ENCODE measurements at regions not wholly inside any gene's neighbourhood (a gene's known extent, or its start where the extent isn't known, plus 50 kb on each side); places are given as distances from the start of the nearest gene placed in this dataset.

- Histone ChIP-seq H3K27me3 (no peaks in the 10 kb centered on the region), H3K9me3 (no peaks in the 10 kb centered on the region), H3K4me3 (no peak overlapping the region), H3K36me3 (no peaks in the 10 kb centered on the region), H3K27ac (no peak overlapping the region), H3K4me1 (no peaks in the 10 kb centered on the region)
- 66% methylated on average over 8 of the region's 8 CpGs for WGBS
- DNase-seq (ENCODE audit: low spot score in 2 of 2): no peak
- TF ChIP-seq CTCF (IDR thresholded peaks at IDR 0.05): no peak
- TF ChIP-seq EP300 (IDR thresholded peaks at IDR 0.05): no peak
- TF ChIP-seq POLR2AphosphoS5 (IDR thresholded peaks at IDR 0.05): no peak
- no peak for TF ChIP-seq POLR2A (IDR thresholded peaks at IDR 0.05)
Measured at GRCh38 chr16:65201511-65201910, 79.6 kb upstream of the CDH11 start.

- DNase-seq (ENCODE audit: low spot score in 2 of 2): no peak
- H3K36me3 ChIP-seq: no peaks in the 10 kb centered on the region
- TF ChIP-seq POLR2AphosphoS5 (IDR thresholded peaks at IDR 0.05): no peak
- TF ChIP-seq EP300 (IDR thresholded peaks at IDR 0.05): no peak
- TF ChIP-seq CTCF (IDR thresholded peaks at IDR 0.05): no peak
- TF ChIP-seq POLR2A (IDR thresholded peaks at IDR 0.05): no peak
- no peak overlapping the region for H3K4me3 ChIP-seq
- H3K27ac ChIP-seq: no peak overlapping the region
- no peaks in the 10 kb centered on the region for H3K27me3 ChIP-seq
- H3K9me3 ChIP-seq: no peaks in the 10 kb centered on the region
- H3K4me1 ChIP-seq: no peaks in the 10 kb centered on the region
- WGBS: 88% methylated on average over 5 of the region's 5 CpGs
Measured at GRCh38 chr16:65200857-65201256, 79.0 kb upstream of the CDH11 start.

- no peak overlapping the region for H3K27ac ChIP-seq
- 72% methylated on average over 5 of the region's 5 CpGs for WGBS
Measured at GRCh38 chr16:65200156-65200773, 78.4 kb upstream of the CDH11 start.

GRCh38 chr16:65196420-65197075, 74.7 kb upstream of the CDH11 start:
- WGBS: 65% methylated on average over 6 of the region's 6 CpGs

More at GRCh38 chr16:65200156-65200773, 78.4 kb upstream of the CDH11 start:
- no peaks in the 10 kb centered on the region for H3K9me3 ChIP-seq
- no peaks in the 10 kb centered on the region for H3K36me3 ChIP-seq
- TF ChIP-seq EP300 (IDR thresholded peaks at IDR 0.05) (no peak), POLR2AphosphoS5 (IDR thresholded peaks at IDR 0.05) (no peak), POLR2A (IDR thresholded peaks at IDR 0.05) (no peak), CTCF (IDR thresholded peaks at IDR 0.05) (no peak)
- no peak overlapping the region for H3K4me3 ChIP-seq
- no peaks in the 10 kb centered on the region for H3K27me3 ChIP-seq
- DNase-seq (ENCODE audit: low spot score in 2 of 2): no peak
- H3K4me1 ChIP-seq: no peaks in the 10 kb centered on the region

More at GRCh38 chr16:65196420-65197075, 74.7 kb upstream of the CDH11 start:
- H3K9me3 ChIP-seq: no peaks in the 10 kb centered on the region
- H3K27me3 ChIP-seq: no peaks in the 10 kb centered on the region
- no peaks in the 10 kb centered on the region for H3K36me3 ChIP-seq
- no peak overlapping the region for H3K4me3 ChIP-seq
- TF ChIP-seq CTCF (IDR thresholded peaks at IDR 0.05) (no peak), POLR2A (IDR thresholded peaks at IDR 0.05) (no peak), EP300 (IDR thresholded peaks at IDR 0.05) (no peak), POLR2AphosphoS5 (IDR thresholded peaks at IDR 0.05) (no peak)
- H3K4me1 ChIP-seq: no peaks in the 10 kb centered on the region
- no peak for DNase-seq (ENCODE audit: low spot score in 2 of 2)
- no peak overlapping the region for H3K27ac ChIP-seq

All from suprapubic skin (tissue), 4 donors.